HCT116 (cell line): ENCODE measurements at regions not wholly inside any gene's neighbourhood (a gene's known extent, or its start where the extent isn't known, plus 50 kb on each side); places are given as distances from the start of the nearest gene placed in this dataset.

Source experiments
- CTCF ChIP-seq, 3 experiments: fragments of 200-600 bp in 1 of 3; sonication (generic) in 1 of 3; IDR thresholded peaks in 2 of 3; conservative IDR thresholded peaks in 1 of 3; 2 replicates each; pipeline ENCODE4 v1.5.1; 2012 to 2017; ENCODE audit warnings: low read depth in 2 of 3, low read length in 2 of 3, antibody characterized with exemption in 1 of 3, borderline replicate concordance in 1 of 3, control low read depth in 1 of 3, mild to moderate bottlenecking in 1 of 3, mixed read lengths in 1 of 3, mixed run types in 1 of 3, moderate library complexity in 1 of 3; ENCODE audit not compliant: insufficient read depth in 1 of 3
- EGR1 ChIP-seq: IDR thresholded peaks from 2 replicates; pipeline ENCODE4 v1.6.1; 2012; ENCODE audit warnings: low read depth
- EZH2phosphoT487 ChIP-seq: fragments of 200-600 bp; IDR thresholded peaks from 2 replicates; pipeline ENCODE4 v1.6.1; 2018; ENCODE audit warnings: antibody characterized with exemption, borderline replicate concordance
- JUND ChIP-seq: IDR thresholded peaks from 2 replicates; pipeline ENCODE4 v1.6.1; 2012
- MAX ChIP-seq: IDR thresholded peaks from 2 replicates; pipeline ENCODE4 v1.6.1; 2012
- POLR2A ChIP-seq: IDR thresholded peaks from 2 replicates; pipeline ENCODE4 v1.7.0; 2011; ENCODE audit warnings: borderline replicate concordance; ENCODE audit not compliant: insufficient read depth, insufficient read length; ENCODE audit errors: extremely low read depth
- POLR2AphosphoS5 ChIP-seq: IDR thresholded peaks from 2 replicates; pipeline ENCODE4 v1.6.1; 2011; ENCODE audit warnings: mild to moderate bottlenecking, low read depth, low read length, moderate library complexity
- RAD21 ChIP-seq: IDR thresholded peaks from 2 replicates; pipeline ENCODE4 v1.6.1; 2012; ENCODE audit warnings: low read depth, mild to moderate bottlenecking
- REST ChIP-seq: IDR thresholded peaks from 2 replicates; pipeline ENCODE4 v1.6.1; 2012; ENCODE audit warnings: low read depth
- SIN3A ChIP-seq: IDR thresholded peaks from 2 replicates; pipeline ENCODE4 v1.6.1; 2012; ENCODE audit warnings: low read depth
- TCF7L2 ChIP-seq: IDR thresholded peaks from 2 replicates; pipeline ENCODE4 v1.7.0; 2011; ENCODE audit warnings: borderline replicate concordance, inconsistent platforms; ENCODE audit not compliant: insufficient read depth, insufficient read length; ENCODE audit errors: extremely low read depth
- YY1 ChIP-seq: IDR thresholded peaks from 2 replicates; pipeline ENCODE4 v1.6.1; 2011; ENCODE audit warnings: low read length, low read depth, moderate library complexity, mild to moderate bottlenecking; ENCODE audit not compliant: insufficient replicate concordance; ENCODE audit errors: extremely low read depth
- ZNF274 ChIP-seq: fragments of 200-500 bp; sonication (Bioruptor generic); IDR thresholded peaks from 2 replicates; pipeline ENCODE4 v1.6.1; 2014; ENCODE audit warnings: mild to moderate bottlenecking, low read depth, low read length, inconsistent platforms
- TF ChIP-seq, protein P1 (sequence below): IDR thresholded peaks from 2 replicates; pipeline ENCODE4 v1.6.1; 2012

DNA sequence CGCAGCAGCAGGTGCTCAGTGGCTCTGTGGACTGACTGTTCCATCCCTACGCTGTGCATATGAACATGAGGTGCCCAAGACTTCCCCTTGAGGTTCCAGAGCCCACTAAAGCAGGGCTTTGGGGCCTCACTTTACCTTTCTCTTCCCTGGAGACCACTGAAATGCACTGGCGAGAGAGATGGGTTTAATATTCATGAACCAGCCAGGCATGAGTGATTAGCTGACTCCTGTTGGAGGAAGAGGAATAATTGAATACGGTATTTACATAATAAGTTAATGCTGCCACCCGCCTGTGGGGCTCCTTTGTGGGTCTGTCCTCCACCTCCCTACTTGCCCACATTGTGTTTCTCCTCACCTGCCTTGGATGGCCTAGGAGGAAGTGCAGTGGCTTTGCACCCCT is 263.4 kb downstream of the TLE3 start:
- no peak for TF ChIP-seq RAD21
- TF ChIP-seq EZH2phosphoT487, result no peak
- no peak for TF ChIP-seq SIN3A
- no peak for TF ChIP-seq JUND
- no peak for TF ChIP-seq CTCF (IDR thresholded peaks at IDR 0.05 in 2 of 3, conservative IDR thresholded peaks at IDR 0.05 in 1 of 3; ENCODE audit: borderline replicate concordance in 1 of 3, insufficient read depth in 1 of 3, low read depth in 2 of 3, low read length in 2 of 3)
- no peak for TF ChIP-seq TCF7L2
- TF ChIP-seq POLR2AphosphoS5, result no peak
- TF ChIP-seq EGR1, result no peak
- no peak for TF ChIP-seq MAX
- no peak for TF ChIP-seq POLR2A
- TF ChIP-seq, protein P1, sequence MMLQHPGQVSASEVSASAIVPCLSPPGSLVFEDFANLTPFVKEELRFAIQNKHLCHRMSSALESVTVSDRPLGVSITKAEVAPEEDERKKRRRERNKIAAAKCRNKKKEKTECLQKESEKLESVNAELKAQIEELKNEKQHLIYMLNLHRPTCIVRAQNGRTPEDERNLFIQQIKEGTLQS, result no peak
- no peak for TF ChIP-seq REST
- TF ChIP-seq ZNF274, result no peak
- TF ChIP-seq YY1, result no peak
